GM18502 (cell line): ENCODE measurements at regions not wholly inside any gene's neighbourhood (a gene's known extent, or its start where the extent isn't known, plus 50 kb on each side); places are given as distances from the start of the nearest gene placed in this dataset.

Experiments
- ATAC-seq: cut with Tn5 transposase; IDR thresholded peaks from one replicate; pipeline ENCODE4 v1.9.1; 2021; ENCODE audit warnings: mild to moderate bottlenecking; ENCODE audit not compliant: unreplicated experiment, poor library complexity

GRCh38 chr16:79498928-79499327 is 101.6 kb downstream of the MAF start:
- ATAC-seq: no peak

GRCh38 chr16:79497606-79498350 is 102.8 kb downstream of the MAF start:
- no peak for ATAC-seq

GRCh38 chr16:79493911-79494310 is 106.6 kb downstream of the MAF start:
- no peak for ATAC-seq

GRCh38 chr16:79492036-79492435 is 108.5 kb downstream of the MAF start:
- ATAC-seq: no peak

GRCh38 chr16:79485020-79485419 is 115.5 kb downstream of the MAF start:
- no peak for ATAC-seq

GRCh38 chr16:79484237-79484636 is 116.3 kb downstream of the MAF start:
- no peak for ATAC-seq

- ATAC-seq: no peak
Observed at GRCh38 chr16:79483336-79483735, 117.2 kb downstream of the MAF start.

GRCh38 chr16:79482011-79482410 is 118.5 kb downstream of the MAF start:
- ATAC-seq: no peak

GRCh38 chr16:79480929-79481328 is 119.6 kb downstream of the MAF start:
- no peak for ATAC-seq

- ATAC-seq: no peak
Observed at GRCh38 chr16:79480056-79480455, 120.5 kb downstream of the MAF start.

- ATAC-seq: no peak
Observed at GRCh38 chr16:79476580-79476979, 124.0 kb downstream of the MAF start.

- no peak for ATAC-seq
Observed at GRCh38 chr16:79475841-79476240, 124.7 kb downstream of the MAF start.

- no peak for ATAC-seq
Observed at GRCh38 chr16:79473456-79473855, 127.1 kb downstream of the MAF start.

GRCh38 chr16:79472426-79472825 is 128.1 kb downstream of the MAF start:
- no peak for ATAC-seq

- ATAC-seq: no peak
Observed at GRCh38 chr16:79469999-79470398, 130.5 kb downstream of the MAF start.

- no peak for ATAC-seq
Observed at GRCh38 chr16:79468631-79469030, 131.9 kb downstream of the MAF start.

GRCh38 chr16:79468121-79468552 is 132.4 kb downstream of the MAF start:
- no peak for ATAC-seq

- ATAC-seq: no peak
Observed at GRCh38 chr16:79466111-79466510, 134.4 kb downstream of the MAF start.

GRCh38 chr16:79463841-79464240 is 136.7 kb downstream of the MAF start:
- ATAC-seq: no peak

- ATAC-seq: no peak
Observed at GRCh38 chr16:79456036-79456435, 144.5 kb downstream of the MAF start.

GRCh38 chr16:79452671-79453070 is 147.9 kb downstream of the MAF start:
- no peak for ATAC-seq

- peak; percentile 93 for ATAC-seq
Observed at GRCh38 chr16:79451196-79451816, 149.2 kb downstream of the MAF start.
